ENCODE measurements at regions not wholly inside any gene's neighbourhood (a gene's known extent, or its start where the extent isn't known, plus 50 kb on each side); places are given as distances from the start of the nearest gene placed in this dataset.

- TF ChIP-seq CTCF (IDR thresholded peaks at IDR 0.05; ENCODE audit: insufficient read depth, low read depth, low read length) (no peak), EZH2 (IDR thresholded peaks at IDR 0.05; ENCODE audit: insufficient read depth, low read length) (no peak)
These were observed 141.5 kb upstream of the UBASH3B start for GRCh38 chr11:122513997-122514396.

Data from astrocyte (in vitro differentiated cells and primary cell).